BE2C (cell line): ENCODE measurements at regions not wholly inside any gene's neighbourhood (a gene's known extent, or its start where the extent isn't known, plus 50 kb on each side); places are given as distances from the start of the nearest gene placed in this dataset.

Experiments used
- DNase-seq: peaks from one replicate; pipeline ENCODE4 v3.0.0-alpha.2; 2020
- H3K27me3 ChIP-seq: fragments of 250-450 bp; sonication (Bioruptor Pico); 2 replicates; pipeline ENCODE4 v1.5.1; 2020; ENCODE audit warnings: mild to moderate bottlenecking
- H3K36me3 ChIP-seq: fragments of 250-450 bp; sonication (Bioruptor Pico); 2 replicates; pipeline ENCODE4 v1.5.1; 2020; ENCODE audit warnings: mild to moderate bottlenecking
- H3K4me1 ChIP-seq: fragments of 250-450 bp; sonication (Bioruptor Pico); 2 replicates; pipeline ENCODE4 v1.5.1; 2020
- H3K4me3 ChIP-seq: 2 replicates; pipeline ENCODE4 v1.5.1; 2011; ENCODE audit warnings: low read depth, low read length
- H3K9me3 ChIP-seq: fragments of 250-450 bp; sonication (Bioruptor Pico); 2 replicates; pipeline ENCODE4 v1.5.1; 2020
- CTCF ChIP-seq: IDR thresholded peaks from 2 replicates; pipeline ENCODE4 v1.5.1; 2012; ENCODE audit warnings: mild to moderate bottlenecking, low read depth, low read length

- no peaks in the 10 kb centered on the region for H3K36me3 ChIP-seq
- peaks cover 3% of the 10 kb centered on the region; the same call in 1 of the 2 replicates for H3K4me1 ChIP-seq
- DNase-seq, result peak; percentile 66
- H3K27me3 ChIP-seq, result no peaks in the 10 kb centered on the region
- no peaks in the 10 kb centered on the region for H3K9me3 ChIP-seq
- no peak overlapping the region for H3K4me3 ChIP-seq
- peak; percentile 75 for TF ChIP-seq CTCF
Measured at GRCh38 chr13:72221276-72221962, 354.4 kb upstream of the DACH1 start.

GRCh38 chr13:72218966-72219365 lies 352.0 kb upstream of the DACH1 start:
- DNase-seq, result no peak
- Histone ChIP-seq H3K27me3 (no peaks in the 10 kb centered on the region), H3K4me1 (peaks cover 8% of the 10 kb centered on the region), H3K4me3 (no peak overlapping the region), H3K9me3 (no peaks in the 10 kb centered on the region), H3K36me3 (no peaks in the 10 kb centered on the region)
- TF ChIP-seq CTCF, result no peak

GRCh38 chr13:72217142-72217541 lies 350.1 kb upstream of the DACH1 start:
- no peak for TF ChIP-seq CTCF
- H3K36me3 ChIP-seq, result no peaks in the 10 kb centered on the region
- peaks cover 8% of the 10 kb centered on the region for H3K4me1 ChIP-seq
- H3K9me3 ChIP-seq, result no peaks in the 10 kb centered on the region
- H3K27me3 ChIP-seq, result no peaks in the 10 kb centered on the region
- peak; percentile 51 for DNase-seq
- H3K4me3 ChIP-seq, result no peak overlapping the region

GRCh38 chr13:72208112-72208645 lies 341.2 kb upstream of the DACH1 start:
- Histone ChIP-seq H3K36me3 (no peaks in the 10 kb centered on the region), H3K4me3 (no peak overlapping the region), H3K4me1 (peaks cover 4% of the 10 kb centered on the region; the same call in 1 of the 2 replicates), H3K27me3 (no peaks in the 10 kb centered on the region), H3K9me3 (no peaks in the 10 kb centered on the region)
- no peak for TF ChIP-seq CTCF
- peak; percentile 51 for DNase-seq

- TF ChIP-seq CTCF, result no peak
- no peaks in the 10 kb centered on the region for H3K27me3 ChIP-seq
Measured at GRCh38 chr13:72205773-72206172, 338.8 kb upstream of the DACH1 start.

GRCh38 chr13:72204291-72204690 lies 337.3 kb upstream of the DACH1 start:
- no peak overlapping the region for H3K4me3 ChIP-seq
- H3K36me3 ChIP-seq, result no peaks in the 10 kb centered on the region
- H3K27me3 ChIP-seq, result no peaks in the 10 kb centered on the region
- no peak for DNase-seq
- H3K9me3 ChIP-seq, result no peaks in the 10 kb centered on the region
- peaks cover 6% of the 10 kb centered on the region for H3K4me1 ChIP-seq
- no peak for TF ChIP-seq CTCF

More at GRCh38 chr13:72205773-72206172, 338.8 kb upstream of the DACH1 start:
- no peak for DNase-seq
- H3K9me3 ChIP-seq, result no peaks in the 10 kb centered on the region
- peaks cover 4% of the 10 kb centered on the region; the same call in 1 of the 2 replicates for H3K4me1 ChIP-seq
- H3K4me3 ChIP-seq, result no peak overlapping the region
- H3K36me3 ChIP-seq, result no peaks in the 10 kb centered on the region
